Esophagus squamous epithelium (tissue), 4 donors: ENCODE measurements at regions not wholly inside any gene's neighbourhood (a gene's known extent, or its start where the extent isn't known, plus 50 kb on each side); places are given as distances from the start of the nearest gene placed in this dataset.

Source experiments
- POLR2A ChIP-seq, 4 donors: fragments of 450-650 bp; IDR thresholded peaks; one replicate each; pipeline ENCODE4 v1.6.1; 2017; ENCODE audit warnings: antibody characterized with exemption in 4 of 4, mild to moderate bottlenecking in 4 of 4, moderate library complexity in 3 of 4
- TF ChIP-seq, protein P1 (sequence below), 6 experiments: fragments of 450-650 bp in 4 of 6; fragments of 200-600 bp in 2 of 6; sonication (generic) in 2 of 6; IDR thresholded peaks; one replicate each; pipeline ENCODE4 v1.5.1; 2016 to 2019; ENCODE audit warnings: antibody characterized with exemption in 6 of 6, mild to moderate bottlenecking in 4 of 6, moderate library complexity in 4 of 6

DNA sequence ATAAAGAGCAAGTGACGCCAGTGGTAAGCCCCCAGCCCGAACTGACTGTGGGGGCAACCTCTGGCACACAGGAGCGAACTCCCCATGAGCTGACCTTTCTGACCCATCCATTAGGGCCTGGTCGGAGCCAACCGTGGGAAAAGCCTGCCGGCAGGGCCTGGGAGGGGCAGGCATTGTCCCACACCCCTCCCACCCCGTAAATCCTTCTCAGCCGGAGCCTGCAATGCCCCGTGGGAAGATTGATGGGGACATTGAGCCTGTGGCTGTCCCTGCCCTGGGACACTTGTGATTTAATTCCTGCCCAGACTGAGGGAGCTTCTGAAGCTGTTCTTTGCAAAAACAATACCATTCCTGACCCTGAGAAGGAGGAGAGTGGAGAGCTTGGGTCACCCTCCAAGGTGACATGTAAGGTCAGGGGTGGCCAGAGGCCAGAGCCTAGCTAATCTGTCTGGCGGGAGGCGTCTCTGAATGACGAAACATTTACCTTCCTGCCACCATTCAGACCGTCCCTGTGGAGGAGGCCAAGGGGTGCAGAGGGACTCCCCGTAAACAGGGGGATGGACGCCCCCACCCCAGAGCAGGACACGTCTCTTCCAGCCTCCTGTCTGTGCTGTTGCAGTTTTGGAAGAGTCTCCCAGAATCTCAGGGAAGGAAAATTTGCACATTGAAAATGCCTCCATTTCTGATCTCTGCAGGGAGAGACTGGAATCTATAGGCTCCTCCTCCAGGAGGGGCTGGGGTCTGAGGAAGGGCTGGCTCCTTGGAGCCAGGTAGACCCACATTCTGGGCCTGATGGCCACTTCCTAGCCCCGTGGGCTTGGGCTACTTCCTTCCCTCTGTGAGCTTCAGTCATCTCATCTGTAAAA, 51.2 kb upstream of the HS6ST1 start:
- TF ChIP-seq, protein P1, sequence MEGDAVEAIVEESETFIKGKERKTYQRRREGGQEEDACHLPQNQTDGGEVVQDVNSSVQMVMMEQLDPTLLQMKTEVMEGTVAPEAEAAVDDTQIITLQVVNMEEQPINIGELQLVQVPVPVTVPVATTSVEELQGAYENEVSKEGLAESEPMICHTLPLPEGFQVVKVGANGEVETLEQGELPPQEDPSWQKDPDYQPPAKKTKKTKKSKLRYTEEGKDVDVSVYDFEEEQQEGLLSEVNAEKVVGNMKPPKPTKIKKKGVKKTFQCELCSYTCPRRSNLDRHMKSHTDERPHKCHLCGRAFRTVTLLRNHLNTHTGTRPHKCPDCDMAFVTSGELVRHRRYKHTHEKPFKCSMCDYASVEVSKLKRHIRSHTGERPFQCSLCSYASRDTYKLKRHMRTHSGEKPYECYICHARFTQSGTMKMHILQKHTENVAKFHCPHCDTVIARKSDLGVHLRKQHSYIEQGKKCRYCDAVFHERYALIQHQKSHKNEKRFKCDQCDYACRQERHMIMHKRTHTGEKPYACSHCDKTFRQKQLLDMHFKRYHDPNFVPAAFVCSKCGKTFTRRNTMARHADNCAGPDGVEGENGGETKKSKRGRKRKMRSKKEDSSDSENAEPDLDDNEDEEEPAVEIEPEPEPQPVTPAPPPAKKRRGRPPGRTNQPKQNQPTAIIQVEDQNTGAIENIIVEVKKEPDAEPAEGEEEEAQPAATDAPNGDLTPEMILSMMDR (IDR thresholded peaks at IDR 0.05) = no peak
- TF ChIP-seq POLR2A (IDR thresholded peaks at IDR 0.05) = no peak
